Activated B cell treated with CpG ODN at 0.5 μM for 24 hours (primary cell): ENCODE measurements at regions not wholly inside any gene's neighbourhood (a gene's known extent, or its start where the extent isn't known, plus 50 kb on each side); places are given as distances from the start of the nearest gene placed in this dataset.

ENCODE experiments used
- ATAC-seq: fragments of 200-7000 bp; cut with Tn5 transposase; one replicate; pipeline ENCODE4 v1.10.0; 2021; ENCODE audit warnings: low read depth, mild to moderate bottlenecking, moderate library complexity
- CTCF ChIA-PET: fragments of 350-600 bp; sonication (Branson Sonifier 250); formaldehyde crosslinking; loops from one replicate; lab custom pipeline; 2021; ENCODE audit warnings: antibody characterized with exemption; lab: Charles Lee
- POLR2A ChIA-PET: fragments of 350-600 bp; sonication (Branson Sonifier 250); formaldehyde crosslinking; loops from one replicate; lab custom pipeline; 2021; ENCODE audit warnings: antibody characterized with exemption; lab: Charles Lee
- DNase-seq: peaks from one replicate; pipeline ENCODE4 v3.0.0; 2022
- H3K27ac Mint-ChIP-seq: one replicate; pipeline ENCODE4 v1.8.0; 2020; ENCODE audit warnings: mixed read lengths
- H3K27me3 Mint-ChIP-seq: one replicate; pipeline ENCODE4 v1.8.0; 2021; ENCODE audit warnings: mixed read lengths
- H3K36me3 Mint-ChIP-seq: one replicate; pipeline ENCODE4 v1.8.0; 2021; ENCODE audit warnings: low read depth, mixed read lengths
- H3K4me1 Mint-ChIP-seq: one replicate; pipeline ENCODE4 v1.8.0; 2021; ENCODE audit warnings: mixed read lengths
- H3K4me3 Mint-ChIP-seq: one replicate; pipeline ENCODE4 v1.8.0; 2020; ENCODE audit warnings: mild to moderate bottlenecking, mixed read lengths
- H3K9me3 Mint-ChIP-seq: one replicate; pipeline ENCODE4 v1.8.0; 2020; ENCODE audit warnings: mixed read lengths
- intact Hi-C: fragments of 100-400 bp; cut with micrococcal nuclease; formaldehyde crosslinking; loops from one replicate; pipeline ENCODE4 v1.15.1; 2024
- TF ChIP-seq, protein P1 (sequence below): fragments of 200-600 bp; IDR thresholded peaks from one replicate; pipeline ENCODE4 v1.8.0; 2022; ENCODE audit warnings: antibody characterized with exemption, mild to moderate bottlenecking

DNA sequence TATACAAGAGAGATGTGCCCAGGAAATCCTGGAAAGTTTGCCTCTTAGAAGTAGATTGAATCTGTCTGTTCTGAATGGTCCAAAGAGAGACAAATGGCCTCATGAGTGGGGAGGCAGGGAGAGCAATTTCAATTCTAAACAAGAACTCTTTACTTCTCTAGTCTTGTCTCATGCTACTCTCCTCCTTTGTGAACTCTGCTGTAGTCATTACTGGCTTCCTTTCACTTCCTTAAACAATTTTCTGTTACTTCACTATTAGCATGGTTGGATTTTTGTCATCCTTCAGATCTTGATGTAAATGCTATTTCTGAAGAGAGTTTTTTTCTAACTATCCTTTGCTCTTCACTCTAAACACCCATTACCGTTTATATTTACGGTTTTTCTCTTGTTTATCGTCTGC lies 54.0 kb upstream of the GRIN3A start:
- POLR2A ChIA-PET, result no interaction called here
- CTCF ChIA-PET, result no interaction called here
- Mint-ChIP-seq H3K4me1 (no peaks in the 10 kb centered on the region), H3K36me3 (no peaks in the 10 kb centered on the region), H3K4me3 (no peak overlapping the region), H3K9me3 (no peaks in the 10 kb centered on the region), H3K27me3 (no peaks in the 10 kb centered on the region), H3K27ac (no peak overlapping the region)
- intact Hi-C loops, result no loop called here
- TF ChIP-seq, protein P1, sequence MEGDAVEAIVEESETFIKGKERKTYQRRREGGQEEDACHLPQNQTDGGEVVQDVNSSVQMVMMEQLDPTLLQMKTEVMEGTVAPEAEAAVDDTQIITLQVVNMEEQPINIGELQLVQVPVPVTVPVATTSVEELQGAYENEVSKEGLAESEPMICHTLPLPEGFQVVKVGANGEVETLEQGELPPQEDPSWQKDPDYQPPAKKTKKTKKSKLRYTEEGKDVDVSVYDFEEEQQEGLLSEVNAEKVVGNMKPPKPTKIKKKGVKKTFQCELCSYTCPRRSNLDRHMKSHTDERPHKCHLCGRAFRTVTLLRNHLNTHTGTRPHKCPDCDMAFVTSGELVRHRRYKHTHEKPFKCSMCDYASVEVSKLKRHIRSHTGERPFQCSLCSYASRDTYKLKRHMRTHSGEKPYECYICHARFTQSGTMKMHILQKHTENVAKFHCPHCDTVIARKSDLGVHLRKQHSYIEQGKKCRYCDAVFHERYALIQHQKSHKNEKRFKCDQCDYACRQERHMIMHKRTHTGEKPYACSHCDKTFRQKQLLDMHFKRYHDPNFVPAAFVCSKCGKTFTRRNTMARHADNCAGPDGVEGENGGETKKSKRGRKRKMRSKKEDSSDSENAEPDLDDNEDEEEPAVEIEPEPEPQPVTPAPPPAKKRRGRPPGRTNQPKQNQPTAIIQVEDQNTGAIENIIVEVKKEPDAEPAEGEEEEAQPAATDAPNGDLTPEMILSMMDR, result no peak
- DNase-seq, result no peak
- no peak for ATAC-seq

DNA sequence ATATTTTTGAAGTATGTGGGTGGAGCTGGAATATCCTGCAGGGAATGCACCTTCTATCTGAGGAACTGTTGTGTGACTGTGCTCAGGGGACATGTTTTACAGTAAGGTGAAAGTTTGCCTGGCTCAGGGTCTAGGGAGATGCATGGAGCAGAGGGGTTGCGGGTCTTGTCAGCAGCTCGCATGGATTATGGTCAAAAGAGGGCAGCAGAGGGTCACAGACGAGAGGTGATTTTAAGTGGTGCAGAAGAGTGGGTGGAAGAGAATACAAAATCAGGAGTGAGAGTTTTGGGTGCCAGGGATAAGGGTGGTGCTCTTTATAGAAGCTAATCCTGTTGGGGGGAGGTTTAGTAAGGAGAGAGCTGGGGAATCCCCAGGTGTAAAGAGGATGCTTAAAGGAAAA lies 53.5 kb upstream of the GRIN3A start:
- TF ChIP-seq, protein P1, result no peak
- H3K4me1 Mint-ChIP-seq, result no peaks in the 10 kb centered on the region
- intact Hi-C loops, result no loop called here
- DNase-seq (no peak), ATAC-seq (no peak)
- no peaks in the 10 kb centered on the region for H3K36me3 Mint-ChIP-seq
- POLR2A ChIA-PET, result no interaction called here
- H3K27ac Mint-ChIP-seq, result no peak overlapping the region
- CTCF ChIA-PET, result no interaction called here
- H3K27me3 Mint-ChIP-seq, result no peaks in the 10 kb centered on the region
- no peaks in the 10 kb centered on the region for H3K9me3 Mint-ChIP-seq
- H3K4me3 Mint-ChIP-seq, result no peak overlapping the region

DNA sequence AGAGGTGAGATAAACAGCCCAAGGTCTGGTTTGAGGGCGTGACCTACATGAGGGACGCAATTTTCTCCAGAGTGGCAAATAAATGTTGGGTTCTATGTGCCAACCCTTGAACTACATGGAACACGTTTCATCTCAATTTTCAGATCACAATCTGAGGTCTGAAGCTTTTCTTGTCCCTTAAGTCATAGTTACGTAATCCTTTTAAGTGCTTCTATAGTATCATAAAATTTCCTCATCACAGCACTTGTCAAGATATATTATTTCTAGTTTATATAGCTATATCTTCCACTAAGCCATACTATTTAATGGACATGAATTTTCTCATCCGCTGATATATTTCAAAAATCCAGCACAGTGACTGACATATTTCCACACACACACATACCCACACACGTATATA lies 53.1 kb upstream of the GRIN3A start:
- CTCF ChIA-PET, result no interaction called here
- Mint-ChIP-seq H3K4me1 (no peaks in the 10 kb centered on the region), H3K4me3 (no peak overlapping the region), H3K36me3 (no peaks in the 10 kb centered on the region), H3K27me3 (no peaks in the 10 kb centered on the region), H3K27ac (no peak overlapping the region), H3K9me3 (no peaks in the 10 kb centered on the region)
- no peak for ATAC-seq
- POLR2A ChIA-PET, result no interaction called here
- TF ChIP-seq, protein P1, result no peak
- intact Hi-C loops, result no loop called here
- no peak for DNase-seq
